B cell (primary cell): ENCODE measurements at regions not wholly inside any gene's neighbourhood (a gene's known extent, or its start where the extent isn't known, plus 50 kb on each side); places are given as distances from the start of the nearest gene placed in this dataset.

Source experiments
- ATAC-seq: fragments of 200-7000 bp; cut with Tn5 transposase; one replicate; pipeline ENCODE4 v1.10.0; 2021; ENCODE audit warnings: low read depth, mild to moderate bottlenecking, moderate number of reproducible peaks, moderate library complexity
- CTCF ChIA-PET: fragments of 350-600 bp; sonication (Branson Sonifier 250); formaldehyde crosslinking; loops from one replicate; lab custom pipeline; 2021; ENCODE audit warnings: antibody characterized with exemption, inconsistent platforms; lab: Charles Lee
- POLR2A ChIA-PET: fragments of 350-600 bp; sonication (Branson Sonifier 250); formaldehyde crosslinking; loops from one replicate; lab custom pipeline; 2021; ENCODE audit warnings: antibody characterized with exemption; lab: Charles Lee
- DNase-seq: peaks from one replicate; pipeline ENCODE4 v3.0.0; 2013
- H2AFZ ChIP-seq: 2 replicates; pipeline ENCODE4 v1.6.1; 2012; ENCODE audit warnings: mild to moderate bottlenecking, low read depth, low read length; ENCODE audit not compliant: insufficient read depth, poor library complexity, severe bottlenecking
- H3K27ac ChIP-seq, 2 donors: 1 replicate in 1 of 2; 2 replicates in 1 of 2; pipeline ENCODE4 v1.5.1; 2012 to 2013; ENCODE audit warnings: low read length in 2 of 2, mild to moderate bottlenecking in 2 of 2, moderate library complexity in 1 of 2
- H3K27me3 ChIP-seq, 4 experiments: fragments of 200-600 bp in 1 of 4; sonication (generic) in 1 of 4; replicated peaks in 1 of 4; 1 replicate in 2 of 4; 2 replicates in 2 of 4; pipeline versions ENCODE4 v1.6.1 to v1.7.0; 2013 to 2016; ENCODE audit warnings: low read length in 3 of 4, mild to moderate bottlenecking in 2 of 4, mixed read lengths in 1 of 4, moderate library complexity in 1 of 4; ENCODE audit not compliant: insufficient read depth in 4 of 4, control insufficient read depth in 3 of 4; ENCODE audit errors: control extremely low read depth in 1 of 4
- H3K36me3 ChIP-seq, 2 experiments: replicated peaks in 1 of 2; 1 replicate in 1 of 2; 2 replicates in 1 of 2; pipeline versions ENCODE4 v1.6.1 to v1.7.1; 2013; ENCODE audit warnings: low read length in 1 of 2; ENCODE audit not compliant: insufficient read depth in 2 of 2, control insufficient read depth in 1 of 2; ENCODE audit errors: control extremely low read depth in 1 of 2, extremely low read depth in 1 of 2
- H3K4me1 ChIP-seq, 2 donors: fragments of 200-600 bp in 1 of 2; sonication (generic) in 1 of 2; 1 replicate in 1 of 2; 2 replicates in 1 of 2; pipeline versions ENCODE4 v1.5.1 to v1.6.1; 2013 to 2017; ENCODE audit warnings: low read length in 2 of 2; ENCODE audit not compliant: control insufficient read depth in 2 of 2, insufficient read depth in 2 of 2
- H3K4me2 ChIP-seq: replicated peaks from 2 replicates; pipeline ENCODE3; 2012; ENCODE audit warnings: mild to moderate bottlenecking, low read depth, low read length; ENCODE audit not compliant: poor library complexity, severe bottlenecking
- H3K4me3 ChIP-seq, 5 experiments: fragments of 200-600 bp in 1 of 5; sonication (generic) in 1 of 5; 1 replicate in 3 of 5; 2 replicates in 2 of 5; pipeline versions ENCODE4 v1.5.1 to v1.7.0; 2011 to 2016; ENCODE audit warnings: low read length in 4 of 5, mild to moderate bottlenecking in 4 of 5, low read depth in 2 of 5, control low read depth in 1 of 5, moderate library complexity in 1 of 5; ENCODE audit not compliant: insufficient read depth in 1 of 5; ENCODE audit errors: control extremely low read depth in 1 of 5, extremely low read depth in 1 of 5
- H3K79me2 ChIP-seq: fragments of 200-600 bp; sonication (generic); one replicate; pipeline ENCODE4 v1.6.0; 2016; ENCODE audit warnings: low read length; ENCODE audit not compliant: control insufficient read depth, insufficient read depth
- H3K9ac ChIP-seq: fragments of 200-600 bp; sonication (generic); 2 replicates; pipeline ENCODE4 v1.6.1; 2017; ENCODE audit warnings: mild to moderate bottlenecking, low read length, moderate library complexity
- H3K9me3 ChIP-seq, 3 donors: one replicate each; pipeline versions ENCODE4 v1.6.1 to v1.7.1; 2013; ENCODE audit warnings: low read length in 2 of 3; ENCODE audit not compliant: control insufficient read depth in 2 of 3, insufficient read depth in 1 of 3; ENCODE audit errors: control extremely low read depth in 1 of 3
- H4K20me1 ChIP-seq: 2 replicates; pipeline ENCODE4 v1.6.0; 2012; ENCODE audit warnings: mild to moderate bottlenecking, low read length; ENCODE audit not compliant: insufficient read depth, control insufficient read depth, poor library complexity, severe bottlenecking
- H3K27ac Mint-ChIP-seq: one replicate; pipeline ENCODE4 v1.8.0; 2021; ENCODE audit warnings: mixed read lengths
- H3K27me3 Mint-ChIP-seq: one replicate; pipeline ENCODE4 v1.8.0; 2021; ENCODE audit warnings: mixed read lengths
- H3K4me1 Mint-ChIP-seq: one replicate; pipeline ENCODE4 v1.8.0; 2021; ENCODE audit warnings: mixed read lengths
- H3K4me3 Mint-ChIP-seq: one replicate; pipeline ENCODE4 v1.8.0; 2021; ENCODE audit warnings: mixed read lengths
- H3K9me3 Mint-ChIP-seq: one replicate; pipeline ENCODE4 v1.8.0; 2022; ENCODE audit warnings: mixed read lengths; ENCODE audit not compliant: insufficient read depth
- CTCF ChIP-seq: fragments of 200-600 bp; IDR thresholded peaks from one replicate; pipeline ENCODE4 v1.8.0; 2022; ENCODE audit warnings: antibody characterized with exemption, mild to moderate bottlenecking
- EZH2 ChIP-seq: IDR thresholded peaks from 2 replicates; pipeline ENCODE4 v1.6.1; 2012; ENCODE audit warnings: borderline replicate concordance, low read depth, mild to moderate bottlenecking, moderate library complexity, low read length; ENCODE audit not compliant: insufficient read depth, poor library complexity, severe bottlenecking
- WGBS: methylation state at CpG from one replicate; pipeline ENCODE4 v1.1.5; 2013; ENCODE audit warnings: missing lambda C conversion rate; ENCODE audit not compliant: insufficient coverage; 5-methylcytosine and 5-hydroxymethylcytosine counted together
- intact Hi-C: fragments of 100-400 bp; cut with micrococcal nuclease; formaldehyde crosslinking; loops from one replicate; pipeline ENCODE4 v1.10.0; 2022

- H3K79me2 ChIP-seq: no peaks in the 10 kb centered on the region
- no peak overlapping the region for H3K27ac ChIP-seq
- no peak for DNase-seq
- no peak overlapping the region for H2AFZ ChIP-seq
- no peaks in the 10 kb centered on the region for H3K27me3 ChIP-seq
- no peak for ATAC-seq
- H3K4me3 ChIP-seq: no peak overlapping the region
- H3K27ac Mint-ChIP-seq: no peak overlapping the region
- ChIA-PET CTCF (no interaction called here), POLR2A (no interaction called here)
- no peaks in the 10 kb centered on the region for H3K4me1 Mint-ChIP-seq
- no CpG with 5 or more reads among the region's 6 CpGs for WGBS
- intact Hi-C loops: no loop called here
- no peaks in the 10 kb centered on the region for H3K36me3 ChIP-seq
- no peak overlapping the region for H3K9ac ChIP-seq
- no peaks in the 10 kb centered on the region for H4K20me1 ChIP-seq
- no peaks in the 10 kb centered on the region for H3K9me3 Mint-ChIP-seq
- H3K4me3 Mint-ChIP-seq: no peak overlapping the region
- no peaks in the 10 kb centered on the region for H3K27me3 Mint-ChIP-seq
- TF ChIP-seq EZH2: no peak
- H3K4me1 ChIP-seq: no peaks in the 10 kb centered on the region
- no peak overlapping the region for H3K4me2 ChIP-seq
- H3K9me3 ChIP-seq: no peaks in the 10 kb centered on the region
Observed at GRCh38 chr3:1501406-1502115, 408.7 kb downstream of the CNTN6 start.

GRCh38 chr3:1506090-1506489, 413.3 kb downstream of the CNTN6 start:
- WGBS: 88% methylated on average over 1 of the region's 1 CpG
- ATAC-seq: no peak
- no peaks in the 10 kb centered on the region for H4K20me1 ChIP-seq
- no peak overlapping the region for H3K4me3 ChIP-seq
- TF ChIP-seq EZH2 (no peak), CTCF (no peak)
- H3K27ac ChIP-seq: no peak overlapping the region
- POLR2A ChIA-PET: no interaction called here
- no peaks in the 10 kb centered on the region for H3K4me1 ChIP-seq
- H3K4me3 Mint-ChIP-seq: no peak overlapping the region
- no peaks in the 10 kb centered on the region for H3K9me3 Mint-ChIP-seq
- H3K27me3 Mint-ChIP-seq: no peaks in the 10 kb centered on the region
- no peaks in the 10 kb centered on the region for H3K27me3 ChIP-seq
- CTCF ChIA-PET: no interaction called here
- H3K27ac Mint-ChIP-seq: no peak overlapping the region
- no peak overlapping the region for H3K4me2 ChIP-seq
- no peaks in the 10 kb centered on the region for H3K36me3 ChIP-seq
- no peak overlapping the region for H3K9ac ChIP-seq
- DNase-seq: no peak
- no peaks in the 10 kb centered on the region for H3K9me3 ChIP-seq
- no peaks in the 10 kb centered on the region for H3K79me2 ChIP-seq
- H3K4me1 Mint-ChIP-seq: no peaks in the 10 kb centered on the region
- intact Hi-C loops: no loop called here
- no peak overlapping the region for H2AFZ ChIP-seq
